H9 (cell line): ENCODE measurements at regions not wholly inside any gene's neighbourhood (a gene's known extent, or its start where the extent isn't known, plus 50 kb on each side); places are given as distances from the start of the nearest gene placed in this dataset.

ENCODE experiments used
- DNase-seq: peaks from one replicate; pipeline ENCODE4 v3.0.0-alpha.2; 2017
- H2AFZ ChIP-seq: one replicate; pipeline ENCODE4 v1.6.1; 2013; ENCODE audit warnings: mild to moderate bottlenecking, low read length, control low read depth, moderate library complexity
- H2AK5ac ChIP-seq: 2 replicates; pipeline ENCODE4 v1.6.1; 2013; ENCODE audit warnings: low read length, control low read depth, mixed read lengths; ENCODE audit not compliant: insufficient read length
- H2BK120ac ChIP-seq: one replicate; pipeline ENCODE4 v1.6.1; 2013; ENCODE audit warnings: low read depth, mild to moderate bottlenecking, low read length, control low read depth, inconsistent platforms; ENCODE audit not compliant: poor library complexity, severe bottlenecking
- H2BK12ac ChIP-seq: 2 replicates; pipeline ENCODE4 v1.6.1; 2013; ENCODE audit warnings: low read length, control low read depth, mixed read lengths, low read depth; ENCODE audit not compliant: insufficient read length
- H2BK15ac ChIP-seq: 2 replicates; pipeline ENCODE4 v1.6.1; 2013; ENCODE audit warnings: low read depth, low read length, control low read depth
- H2BK20ac ChIP-seq: one replicate; pipeline ENCODE4 v1.6.1; 2013; ENCODE audit warnings: low read depth, mild to moderate bottlenecking, low read length, control low read depth, inconsistent platforms; ENCODE audit not compliant: poor library complexity, severe bottlenecking
- H2BK5ac ChIP-seq: 2 replicates; pipeline ENCODE4 v1.6.1; 2013; ENCODE audit warnings: low read length, control low read depth, mixed read lengths; ENCODE audit not compliant: insufficient read length
- H3K14ac ChIP-seq: 2 replicates; pipeline ENCODE4 v1.6.1; 2013; ENCODE audit warnings: low read length, control low read depth; ENCODE audit not compliant: insufficient read depth
- H3K18ac ChIP-seq: 2 replicates; pipeline ENCODE4 v1.6.1; 2013; ENCODE audit warnings: low read depth, mild to moderate bottlenecking, mixed read lengths, low read length, control low read depth; ENCODE audit not compliant: insufficient read length
- H3K23ac ChIP-seq: 2 replicates; pipeline ENCODE4 v1.6.1; 2013; ENCODE audit warnings: low read length, control low read depth, mixed read lengths, low read depth; ENCODE audit not compliant: insufficient read length
- H3K23me2 ChIP-seq: 2 replicates; pipeline ENCODE4 v1.6.1; 2013; ENCODE audit warnings: low read depth, mild to moderate bottlenecking, mixed read lengths, low read length, control low read depth; ENCODE audit not compliant: insufficient read length, poor library complexity, severe bottlenecking
- H3K27ac ChIP-seq: 2 replicates; pipeline ENCODE4 v1.5.1; 2013; ENCODE audit warnings: low read length, control low read depth, mixed read lengths, low read depth; ENCODE audit not compliant: insufficient read length
- H3K27me3 ChIP-seq: 2 replicates; pipeline ENCODE4 v1.6.1; 2013; ENCODE audit warnings: low read length, control low read depth, inconsistent platforms; ENCODE audit not compliant: insufficient read depth
- H3K4ac ChIP-seq: 2 replicates; pipeline ENCODE4 v1.6.1; 2013; ENCODE audit warnings: low read depth, mild to moderate bottlenecking, control low read depth, inconsistent platforms, low read length, moderate library complexity
- H3K4me1 ChIP-seq: 2 replicates; pipeline ENCODE4 v1.6.1; 2013; ENCODE audit warnings: low read length, control low read depth, inconsistent platforms; ENCODE audit not compliant: insufficient read depth
- H3K4me2 ChIP-seq: 2 replicates; pipeline ENCODE4 v1.6.1; 2013; ENCODE audit warnings: low read length, control low read depth, mixed read lengths; ENCODE audit not compliant: insufficient read length, insufficient read depth
- H3K56ac ChIP-seq: 2 replicates; pipeline ENCODE4 v1.6.1; 2013; ENCODE audit warnings: low read depth, mild to moderate bottlenecking, mixed read lengths, low read length, control low read depth; ENCODE audit not compliant: insufficient read length
- H3K79me1 ChIP-seq: 2 replicates; pipeline ENCODE4 v1.6.1; 2013; ENCODE audit warnings: low read depth, mild to moderate bottlenecking, moderate library complexity, low read length, control low read depth, inconsistent platforms; ENCODE audit not compliant: insufficient read depth, poor library complexity, severe bottlenecking
- H3K79me2 ChIP-seq: 2 replicates; pipeline ENCODE4 v1.6.1; 2013; ENCODE audit warnings: low read length, control low read depth, inconsistent platforms; ENCODE audit not compliant: insufficient read depth
- H3K9ac ChIP-seq: 2 replicates; pipeline ENCODE4 v1.6.1; 2013; ENCODE audit warnings: low read length, control low read depth, mixed read lengths; ENCODE audit not compliant: insufficient read length; ENCODE audit errors: extremely low read depth
- H3K9me3 ChIP-seq: one replicate; pipeline ENCODE4 v1.6.1; 2013; ENCODE audit warnings: low read depth, low read length, inconsistent platforms; ENCODE audit not compliant: control insufficient read depth
- H3T11ph ChIP-seq: one replicate; pipeline ENCODE4 v1.6.1; 2013; ENCODE audit warnings: mild to moderate bottlenecking, low read length, control low read depth, inconsistent platforms
- H4K20me1 ChIP-seq: one replicate; pipeline ENCODE4 v1.6.1; 2013; ENCODE audit not compliant: control insufficient read depth, insufficient read length, insufficient read depth
- H4K5ac ChIP-seq: 2 replicates; pipeline ENCODE4 v1.6.1; 2013; ENCODE audit warnings: low read depth, mild to moderate bottlenecking, mixed read lengths, low read length, control low read depth; ENCODE audit not compliant: insufficient read length
- H4K8ac ChIP-seq: replicated peaks from 2 replicates; pipeline ENCODE4 v1.6.1; 2013; ENCODE audit warnings: low read length, control low read depth, mixed read lengths, low read depth; ENCODE audit not compliant: insufficient read length
- H4K91ac ChIP-seq: 2 replicates; pipeline ENCODE4 v1.6.1; 2013; ENCODE audit warnings: low read depth, mild to moderate bottlenecking, moderate library complexity, mixed read lengths, low read length, control low read depth; ENCODE audit not compliant: insufficient read length
- H3K27ac Mint-ChIP-seq, 3 experiments: 2 replicates in 2 of 3; 3 replicates in 1 of 3; pipeline ENCODE4 v1.8.0; 2020 to 2021; ENCODE audit warnings: mixed read lengths in 3 of 3, mild to moderate bottlenecking in 1 of 3, moderate library complexity in 1 of 3
- H3K27me3 Mint-ChIP-seq: 2 replicates; pipeline ENCODE4 v1.8.0; 2021; ENCODE audit warnings: low read depth, mild to moderate bottlenecking, moderate library complexity, mixed read lengths
- H3K36me3 Mint-ChIP-seq, 3 experiments: 2 replicates in 2 of 3; 3 replicates in 1 of 3; pipeline ENCODE4 v1.8.0; 2020 to 2021; ENCODE audit warnings: low read depth in 3 of 3, mixed read lengths in 3 of 3; ENCODE audit not compliant: insufficient read depth in 1 of 3
- H3K4me1 Mint-ChIP-seq, 2 experiments: 2 replicates each; pipeline ENCODE4 v1.8.0; 2020; ENCODE audit warnings: mixed read lengths in 2 of 2
- H3K4me3 Mint-ChIP-seq, 2 experiments: 2 replicates in 1 of 2; 3 replicates in 1 of 2; pipeline ENCODE4 v1.8.0; 2020 to 2021; ENCODE audit warnings: mild to moderate bottlenecking in 2 of 2, mixed read lengths in 2 of 2, moderate library complexity in 1 of 2
- H3K9me3 Mint-ChIP-seq, 2 experiments: 2 replicates in 1 of 2; 3 replicates in 1 of 2; pipeline ENCODE4 v1.8.0; 2020; ENCODE audit warnings: mild to moderate bottlenecking in 2 of 2, mixed read lengths in 2 of 2, moderate library complexity in 1 of 2
- WGBS: extraction: QIAGEN DNeasy Blood & Tissue Kit; methylation state at CpG from one replicate; pipeline ENCODE4 v1.1.7; 2013; ENCODE audit warnings: missing lambda C conversion rate, low lambda C conversion rate, mixed read lengths; ENCODE audit not compliant: insufficient read length; ENCODE audit errors: extremely low coverage; 5-methylcytosine and 5-hydroxymethylcytosine counted together
- TF ChIP-seq, protein P1 (sequence below): fragments of 200-600 bp; sonication (generic); conservative IDR thresholded peaks from 3 replicates; pipeline ENCODE4 v1.8.0; 2021; ENCODE audit warnings: antibody characterized with exemption, mild to moderate bottlenecking

DNA sequence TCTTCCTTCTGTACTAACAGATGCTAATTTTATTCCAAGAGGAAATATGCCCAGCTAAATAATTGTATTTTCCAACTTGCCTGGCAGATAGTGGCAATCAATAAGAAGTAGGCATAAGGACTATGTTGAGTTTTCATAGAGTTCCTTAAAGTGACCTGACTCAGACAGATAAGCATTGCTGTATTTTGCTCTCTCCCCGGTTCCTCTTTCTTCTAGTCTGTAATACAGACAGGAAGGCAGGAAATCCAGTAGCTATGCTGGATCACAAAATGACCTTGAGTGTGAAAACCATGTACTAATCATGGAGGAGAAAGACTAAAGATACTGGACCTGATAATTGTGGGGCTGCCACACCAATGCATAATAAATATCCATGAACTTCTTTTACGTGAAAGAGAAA is 701.7 kb downstream of the CETN3 start:
- Mint-ChIP-seq H3K9me3 (0 out of 5 replicates have a peak, but pooled peaks cover 2 to 5% of the 10 kb centered on the region in 2 experiments), H3K36me3 (peaks cover 0 to 8% (median 0%) of the 10 kb centered on the region in 3 experiments; a peak in 4 of 7 replicates), H3K4me3 (no peak overlapping the region), H3K27me3 (no peaks in the 10 kb centered on the region), H3K4me1 (peaks cover 47 to 50% of the 10 kb centered on the region in 2 experiments), H3K27ac (no peak overlapping the region; a peak in 1 of 7 replicates)
- Histone ChIP-seq H2BK12ac (no peak overlapping the region), H3K56ac (no peak overlapping the region), H2AFZ (no peak overlapping the region), H3K79me2 (no peaks in the 10 kb centered on the region), H4K20me1 (no peaks in the 10 kb centered on the region), H3K27me3 (no peaks in the 10 kb centered on the region), H3K79me1 (no peaks in the 10 kb centered on the region), H3K18ac (no peak overlapping the region), H2BK20ac (no peak overlapping the region), H3K23ac (no peak overlapping the region), H2AK5ac (no peak overlapping the region), H3K27ac (no peak overlapping the region), H3K23me2 (no peaks in the 10 kb centered on the region), H3K4me2 (no peak overlapping the region), H4K5ac (no peak overlapping the region), H3K9me3 (no peaks in the 10 kb centered on the region), H3K9ac (no peak overlapping the region), H4K8ac (no peak overlapping the region), H2BK15ac (no peak overlapping the region), H3T11ph (no peak overlapping the region), H3K4me1 (peaks cover 7% of the 10 kb centered on the region; the same call in 1 of the 2 replicates), H4K91ac (no peak overlapping the region), H3K4ac (no peak overlapping the region), H3K14ac (no peak overlapping the region), H2BK5ac (no peak overlapping the region), H2BK120ac (no peak overlapping the region)
- TF ChIP-seq, protein P1, sequence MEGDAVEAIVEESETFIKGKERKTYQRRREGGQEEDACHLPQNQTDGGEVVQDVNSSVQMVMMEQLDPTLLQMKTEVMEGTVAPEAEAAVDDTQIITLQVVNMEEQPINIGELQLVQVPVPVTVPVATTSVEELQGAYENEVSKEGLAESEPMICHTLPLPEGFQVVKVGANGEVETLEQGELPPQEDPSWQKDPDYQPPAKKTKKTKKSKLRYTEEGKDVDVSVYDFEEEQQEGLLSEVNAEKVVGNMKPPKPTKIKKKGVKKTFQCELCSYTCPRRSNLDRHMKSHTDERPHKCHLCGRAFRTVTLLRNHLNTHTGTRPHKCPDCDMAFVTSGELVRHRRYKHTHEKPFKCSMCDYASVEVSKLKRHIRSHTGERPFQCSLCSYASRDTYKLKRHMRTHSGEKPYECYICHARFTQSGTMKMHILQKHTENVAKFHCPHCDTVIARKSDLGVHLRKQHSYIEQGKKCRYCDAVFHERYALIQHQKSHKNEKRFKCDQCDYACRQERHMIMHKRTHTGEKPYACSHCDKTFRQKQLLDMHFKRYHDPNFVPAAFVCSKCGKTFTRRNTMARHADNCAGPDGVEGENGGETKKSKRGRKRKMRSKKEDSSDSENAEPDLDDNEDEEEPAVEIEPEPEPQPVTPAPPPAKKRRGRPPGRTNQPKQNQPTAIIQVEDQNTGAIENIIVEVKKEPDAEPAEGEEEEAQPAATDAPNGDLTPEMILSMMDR, result no peak
- no peak for DNase-seq
- WGBS, result no CpG with 5 or more reads among the region's 2 CpGs
